Fibroblast of the conjunctiva (primary cell): ENCODE measurements at regions not wholly inside any gene's neighbourhood (a gene's known extent, or its start where the extent isn't known, plus 50 kb on each side); places are given as distances from the start of the nearest gene placed in this dataset.
"Not testable (repeated sequence)": the region's sequence is repeated elsewhere in the genome, so short reads cannot be mapped to it uniquely, and the experiment has no call there.

Source experiments
- DNase-seq: peaks from one replicate; pipeline ENCODE4 v3.0.0-alpha.2; 2010; ENCODE audit warnings: low read depth

- no peak for DNase-seq
These were observed 101.0 kb downstream of the GGTLC2 start for GRCh38 chr22:22745225-22746060.

DNA sequence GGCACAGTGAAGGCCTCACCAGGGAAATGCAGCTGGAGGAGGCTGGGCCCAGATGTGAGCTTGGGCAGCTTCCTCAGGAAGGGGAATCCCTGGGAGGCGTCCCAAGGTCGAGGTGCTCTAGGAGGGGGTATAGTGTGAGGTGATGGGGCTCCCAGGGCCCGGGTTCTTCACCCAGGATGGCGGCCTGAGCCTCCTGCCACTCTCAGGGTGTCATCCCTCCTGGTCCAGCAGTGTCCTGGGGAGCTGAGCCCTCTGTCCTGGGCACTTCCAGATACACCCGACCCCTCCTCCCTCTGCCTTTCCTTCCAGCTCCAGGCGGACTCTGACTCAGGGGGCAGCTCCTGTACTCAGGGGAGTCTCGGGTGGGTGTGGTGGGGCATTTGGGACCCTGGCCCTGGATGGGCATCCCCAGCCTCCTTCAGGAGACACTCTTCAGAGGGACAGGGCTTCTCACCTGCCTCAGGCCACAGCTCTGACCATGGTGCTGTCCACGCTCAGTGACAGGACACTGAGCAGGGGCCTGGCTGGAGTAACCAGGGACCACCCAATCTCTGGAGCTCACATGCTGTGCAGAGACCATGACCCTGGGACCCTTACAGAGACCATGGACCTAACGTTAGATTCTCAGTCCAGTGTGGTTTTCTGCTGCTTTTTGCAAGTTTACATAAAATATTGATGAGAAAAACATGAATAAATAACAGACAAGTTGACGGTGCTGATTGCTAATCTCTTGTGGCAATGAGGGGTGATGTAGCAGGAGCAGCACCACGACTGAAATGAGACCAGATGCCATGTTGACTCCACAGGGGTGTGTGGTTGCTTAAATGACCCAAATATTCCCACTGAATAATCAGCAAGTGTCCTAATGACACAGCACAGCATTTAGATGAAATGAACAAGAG is 101.9 kb downstream of the GGTLC2 start:
- no peak for DNase-seq

GRCh38 chr22:22746963-22747933 is 102.8 kb downstream of the GGTLC2 start:
- no peak for DNase-seq

GRCh38 chr22:22748297-22748743 is 103.9 kb downstream of the GGTLC2 start:
- peak; percentile 34 for DNase-seq

GRCh38 chr22:22748756-22749155 is 104.3 kb downstream of the GGTLC2 start:
- DNase-seq, result no peak

DNA sequence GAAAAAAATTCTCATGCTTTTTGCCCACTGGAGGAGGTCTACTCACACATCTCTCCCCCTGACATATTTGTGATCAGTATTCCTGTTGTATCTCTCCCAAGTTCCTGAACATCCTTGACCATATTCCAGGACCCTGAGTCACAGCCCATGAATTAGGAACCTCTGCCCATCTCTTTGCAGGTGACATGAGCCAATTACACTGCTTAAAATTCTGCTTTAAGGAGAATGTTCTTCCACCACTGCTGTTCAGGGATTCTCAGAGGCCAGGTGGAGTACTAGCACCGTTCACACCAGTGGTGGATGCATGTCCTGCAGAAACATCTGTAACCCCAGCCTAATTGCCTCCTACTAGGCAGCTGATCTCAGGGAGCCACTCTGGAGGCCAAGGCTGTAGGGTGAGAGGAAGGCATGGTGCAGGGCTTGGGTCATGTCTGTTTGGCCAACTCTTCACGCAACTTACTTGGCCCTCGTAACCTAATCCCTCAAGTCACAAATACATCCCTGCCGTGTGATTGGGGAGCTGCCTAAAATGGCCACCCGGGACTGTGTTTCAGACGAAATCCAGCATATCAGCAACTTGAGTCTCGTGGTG is 104.8 kb downstream of the GGTLC2 start:
- DNase-seq, result no peak

DNA sequence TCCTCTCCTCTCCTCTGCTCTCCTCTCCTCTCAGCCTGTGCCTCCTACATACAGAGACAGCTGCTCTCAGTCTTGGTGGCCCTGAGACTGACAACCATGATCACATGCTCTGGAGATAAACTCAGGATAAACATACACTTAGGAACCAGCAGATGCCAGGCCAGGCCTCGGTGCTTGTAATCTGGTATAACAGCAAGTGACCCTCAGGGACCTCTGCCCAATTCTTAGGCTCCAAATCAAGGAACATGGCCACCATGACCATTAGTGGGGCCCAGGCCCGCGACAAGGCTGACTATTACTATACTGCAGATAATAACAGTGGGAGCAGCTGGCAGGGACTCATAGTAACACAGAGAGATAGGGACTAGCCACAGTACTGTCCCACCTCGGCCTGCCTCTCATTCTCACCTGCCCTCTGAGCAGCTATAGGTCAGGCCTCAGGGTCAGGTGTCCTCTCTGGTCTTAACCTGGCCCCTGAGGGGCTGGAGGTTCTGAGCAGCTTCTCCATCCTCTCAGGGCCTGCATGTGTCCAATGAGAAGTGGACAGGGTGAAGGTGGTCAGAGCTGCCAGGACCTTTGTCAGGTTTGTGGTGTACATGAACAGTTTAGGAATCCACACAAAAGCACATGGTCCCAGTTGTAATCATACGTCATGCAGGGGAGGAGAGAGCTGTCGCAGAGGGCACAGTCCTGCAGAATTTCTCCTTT is 106.1 kb downstream of the GGTLC2 start:
- no peak for DNase-seq

- DNase-seq, result no peak
These were observed 106.7 kb downstream of the GGTLC2 start for GRCh38 chr22:22751043-22751603.

- DNase-seq, result no peak
These were observed 107.8 kb downstream of the GGTLC2 start for GRCh38 chr22:22752199-22752555.

- DNase-seq, result peak; percentile 42
These were observed 108.4 kb downstream of the GGTLC2 start for GRCh38 chr22:22752556-22753477.

GRCh38 chr22:22753526-22754267 is 109.3 kb downstream of the GGTLC2 start:
- no peak for DNase-seq

GRCh38 chr22:22754268-22754657 is 109.8 kb downstream of the GGTLC2 start:
- DNase-seq, result no peak

- DNase-seq, result no peak
These were observed 110.8 kb downstream of the GGTLC2 start for GRCh38 chr22:22754961-22755777.

DNA sequence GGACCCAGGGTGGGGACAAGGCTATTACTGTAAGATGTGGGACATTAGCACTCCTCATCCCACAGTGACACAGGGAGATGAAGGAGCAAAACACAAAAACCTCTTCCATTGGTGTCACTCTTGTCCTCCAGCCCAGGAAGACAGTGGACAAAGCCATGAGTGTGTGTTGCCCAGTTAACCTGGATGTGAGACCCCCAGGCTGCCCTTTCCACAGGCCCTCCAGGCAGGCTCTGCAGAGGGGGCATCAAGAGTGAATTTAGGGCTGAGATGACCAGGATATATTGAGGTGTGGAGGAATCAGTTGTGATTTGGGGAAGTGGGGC is 111.3 kb downstream of the GGTLC2 start:
- DNase-seq, result no peak

- DNase-seq, result no peak
These were observed 111.7 kb downstream of the GGTLC2 start for GRCh38 chr22:22756109-22756508.

DNA sequence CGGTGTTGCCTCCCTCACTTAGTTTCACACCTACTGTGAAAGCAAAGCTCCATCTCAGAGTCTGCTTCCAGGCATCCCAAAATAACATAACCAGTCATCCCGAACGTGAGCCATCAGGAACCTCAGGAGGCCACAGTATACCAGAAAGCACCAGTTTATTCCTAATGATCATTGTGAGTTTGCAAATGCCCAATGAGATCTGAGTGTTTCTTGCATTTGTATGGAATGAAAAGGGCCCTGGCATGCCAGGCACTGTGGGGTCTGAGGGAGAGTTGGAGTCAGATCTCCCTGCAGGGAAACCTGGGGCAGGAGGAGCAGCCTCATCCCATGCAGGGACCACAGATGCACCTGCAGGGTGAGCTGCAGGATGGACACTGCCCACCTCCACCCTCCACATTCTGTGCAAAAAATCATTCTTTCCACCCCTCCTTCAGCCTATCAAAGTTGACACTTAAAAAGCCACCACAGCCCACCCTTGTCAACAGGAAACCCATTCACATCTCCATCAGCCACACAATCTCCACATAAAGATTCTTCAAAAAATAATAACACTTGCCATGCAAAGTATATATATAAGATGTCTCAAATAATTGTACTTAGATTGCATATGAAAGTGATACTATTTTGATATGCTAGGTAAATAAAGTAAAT is 112.3 kb downstream of the GGTLC2 start:
- not testable (repeated sequence) for DNase-seq

DNA sequence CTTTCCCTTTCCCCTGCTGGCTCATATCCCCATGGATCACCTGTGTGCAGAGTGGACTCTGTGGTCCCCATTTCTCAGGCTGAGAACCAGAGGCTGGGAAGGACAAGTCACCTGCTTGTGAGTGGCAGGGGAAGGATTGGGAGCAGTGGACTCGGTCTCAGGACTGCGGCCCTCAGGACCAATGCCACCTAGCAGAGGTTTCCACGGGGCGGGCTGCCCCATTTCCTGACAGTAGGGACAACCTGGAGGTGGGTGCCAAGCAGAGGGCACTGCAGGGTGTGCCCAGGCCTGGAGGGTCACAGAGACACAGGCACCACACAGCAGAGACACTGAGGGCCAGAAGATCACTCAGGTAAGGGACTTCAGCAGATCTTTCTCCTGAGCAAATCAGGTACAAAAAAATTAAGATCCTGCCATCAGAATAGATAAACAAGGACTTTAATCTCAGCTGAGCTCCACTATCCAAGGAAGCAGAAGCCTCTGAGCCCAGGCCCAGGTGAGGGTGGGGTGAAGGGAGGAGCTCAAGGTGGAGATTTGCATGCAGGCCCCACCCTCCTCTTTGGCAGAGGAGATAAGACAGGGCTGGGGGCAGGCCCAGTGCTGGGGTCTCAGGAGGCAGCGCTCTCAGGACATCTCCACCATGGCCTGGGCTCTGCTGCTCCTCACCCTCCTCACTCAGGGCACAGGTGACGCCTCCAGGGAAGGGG is 113.8 kb downstream of the GGTLC2 start:
- DNase-seq, result not testable (repeated sequence)
